Fibroblast of lung (primary cell): ENCODE measurements at regions not wholly inside any gene's neighbourhood (a gene's known extent, or its start where the extent isn't known, plus 50 kb on each side); places are given as distances from the start of the nearest gene placed in this dataset.

Experiments used
- EZH2 ChIP-seq: IDR thresholded peaks from 2 replicates; pipeline ENCODE4 v1.5.1; 2012; ENCODE audit warnings: low read length, control low read depth, mild to moderate bottlenecking; ENCODE audit errors: missing control alignments
- TF ChIP-seq, protein P1 (sequence below), 2 donors: IDR thresholded peaks in 1 of 2; conservative IDR thresholded peaks in 1 of 2; 1 replicate in 1 of 2; 2 replicates in 1 of 2; pipeline ENCODE4 v1.5.1; 2011 to 2012; ENCODE audit warnings: low read length in 2 of 2, control low read depth in 1 of 2, inconsistent platforms in 1 of 2, low read depth in 1 of 2, mild to moderate bottlenecking in 1 of 2

DNA sequence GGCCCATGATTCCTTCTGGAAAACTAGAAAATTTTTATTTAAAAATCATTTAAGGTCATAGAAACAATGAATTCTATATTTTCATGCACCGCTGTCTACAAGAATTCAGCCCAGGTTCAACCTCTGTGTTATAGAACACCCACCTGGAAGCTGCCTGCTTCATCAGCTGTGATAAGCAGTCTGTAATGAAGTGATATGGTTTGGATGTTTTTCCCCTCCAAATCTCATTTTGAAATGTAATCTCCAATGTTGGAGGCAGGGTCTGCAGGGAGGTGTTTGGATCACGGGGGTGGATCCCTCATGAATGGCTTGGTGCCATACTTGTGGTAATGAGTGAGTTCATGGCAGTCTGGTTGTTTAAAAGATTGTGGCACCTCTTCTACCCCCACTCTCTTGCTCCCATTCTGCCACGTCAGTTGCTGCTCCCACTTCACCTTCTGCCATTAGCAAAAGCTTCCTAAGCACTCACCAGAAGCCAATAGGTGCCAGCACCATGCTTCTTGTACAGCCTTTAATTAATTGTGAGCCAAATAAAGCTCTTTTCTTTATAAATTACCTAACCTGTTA is 55.6 kb downstream of the MRPL32 start:
- TF ChIP-seq, protein P1, sequence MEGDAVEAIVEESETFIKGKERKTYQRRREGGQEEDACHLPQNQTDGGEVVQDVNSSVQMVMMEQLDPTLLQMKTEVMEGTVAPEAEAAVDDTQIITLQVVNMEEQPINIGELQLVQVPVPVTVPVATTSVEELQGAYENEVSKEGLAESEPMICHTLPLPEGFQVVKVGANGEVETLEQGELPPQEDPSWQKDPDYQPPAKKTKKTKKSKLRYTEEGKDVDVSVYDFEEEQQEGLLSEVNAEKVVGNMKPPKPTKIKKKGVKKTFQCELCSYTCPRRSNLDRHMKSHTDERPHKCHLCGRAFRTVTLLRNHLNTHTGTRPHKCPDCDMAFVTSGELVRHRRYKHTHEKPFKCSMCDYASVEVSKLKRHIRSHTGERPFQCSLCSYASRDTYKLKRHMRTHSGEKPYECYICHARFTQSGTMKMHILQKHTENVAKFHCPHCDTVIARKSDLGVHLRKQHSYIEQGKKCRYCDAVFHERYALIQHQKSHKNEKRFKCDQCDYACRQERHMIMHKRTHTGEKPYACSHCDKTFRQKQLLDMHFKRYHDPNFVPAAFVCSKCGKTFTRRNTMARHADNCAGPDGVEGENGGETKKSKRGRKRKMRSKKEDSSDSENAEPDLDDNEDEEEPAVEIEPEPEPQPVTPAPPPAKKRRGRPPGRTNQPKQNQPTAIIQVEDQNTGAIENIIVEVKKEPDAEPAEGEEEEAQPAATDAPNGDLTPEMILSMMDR (conservative IDR thresholded peaks at IDR 0.05 in 1 of 2, IDR thresholded peaks at IDR 0.05 in 1 of 2; ENCODE audit: low read depth in 1 of 2, low read length in 2 of 2): no peak
- TF ChIP-seq EZH2: no peak
